IMR-90 (cell line): ENCODE measurements at regions not wholly inside any gene's neighbourhood (a gene's known extent, or its start where the extent isn't known, plus 50 kb on each side); places are given as distances from the start of the nearest gene placed in this dataset.

Experiments used
- ATAC-seq: fragments of 200-7000 bp; cut with Tn5 transposase; 2 replicates; pipeline ENCODE4 v1.9.1; 2020; ENCODE audit warnings: low read depth, mild to moderate bottlenecking, moderate library complexity
- BruUV-seq: library from RNA; stranded (reverse); fragments of 400-500 nt; replicated peaks from 2 replicates; lab custom pipeline; 2021; lab: Mats Ljungman, UMichigan
- CTCF ChIA-PET: fragments of 300-600 bp; formaldehyde crosslinking; extraction: SDS; loops from one replicate; lab custom pipeline; 2021; ENCODE audit warnings: antibody characterized with exemption; lab: Yijun Ruan, JAX
- POLR2A ChIA-PET: fragments of 300-600 bp; sonication (Branson Sonifier 250); formaldehyde crosslinking; loops from one replicate; lab custom pipeline; 2022; ENCODE audit warnings: antibody characterized with exemption; ENCODE audit not compliant: unreplicated experiment; lab: Charles Lee
- DNase-seq: peaks from one replicate; pipeline ENCODE4 v3.0.0; 2013
- H2AFZ ChIP-seq: replicated peaks from 2 replicates; pipeline ENCODE3; 2013; ENCODE audit warnings: low read length, mild to moderate bottlenecking; ENCODE audit not compliant: poor library complexity
- H2AK5ac ChIP-seq: 2 replicates; pipeline ENCODE4 v1.6.1; 2013; ENCODE audit warnings: low read depth, low read length, inconsistent platforms
- H2AK9ac ChIP-seq: replicated peaks from 2 replicates; pipeline ENCODE3; 2013; ENCODE audit warnings: mild to moderate bottlenecking, low read depth, low read length, moderate library complexity; ENCODE audit not compliant: poor library complexity
- H2BK120ac ChIP-seq: 2 replicates; pipeline ENCODE4 v1.6.1; 2013; ENCODE audit warnings: low read depth, low read length, inconsistent platforms
- H2BK15ac ChIP-seq: 3 replicates; pipeline ENCODE4 v1.6.1; 2013; ENCODE audit warnings: low read depth, low read length, inconsistent platforms
- H2BK20ac ChIP-seq: 2 replicates; pipeline ENCODE4 v1.6.1; 2013; ENCODE audit warnings: low read depth, mild to moderate bottlenecking, inconsistent platforms, low read length, moderate library complexity
- H2BK5ac ChIP-seq: 2 replicates; pipeline ENCODE4 v1.6.1; 2013; ENCODE audit warnings: mild to moderate bottlenecking, low read depth, low read length, inconsistent platforms; ENCODE audit not compliant: poor library complexity, severe bottlenecking
- H3K14ac ChIP-seq: replicated peaks from 2 replicates; pipeline ENCODE4 v1.6.1; 2013; ENCODE audit warnings: low read depth, low read length, inconsistent platforms
- H3K18ac ChIP-seq: 2 replicates; pipeline ENCODE4 v1.6.1; 2013; ENCODE audit warnings: low read depth, low read length, control low read depth
- H3K23ac ChIP-seq: 2 replicates; pipeline ENCODE4 v1.6.1; 2013; ENCODE audit warnings: low read depth, low read length, inconsistent platforms
- H3K27ac ChIP-seq: 2 replicates; pipeline ENCODE4 v1.5.1; 2013; ENCODE audit warnings: mild to moderate bottlenecking, control low read depth, low read length; ENCODE audit not compliant: insufficient read depth
- H3K27me3 ChIP-seq: 2 replicates; pipeline ENCODE4 v1.6.1; 2013; ENCODE audit warnings: low read length; ENCODE audit not compliant: control insufficient read depth, insufficient read depth
- H3K36me3 ChIP-seq: 2 replicates; pipeline ENCODE4 v1.6.1; 2013; ENCODE audit warnings: low read length, mixed read lengths; ENCODE audit not compliant: control insufficient read depth, insufficient read depth
- H3K4ac ChIP-seq: 2 replicates; pipeline ENCODE4 v1.6.1; 2013; ENCODE audit warnings: low read depth, low read length, inconsistent platforms
- H3K4me1 ChIP-seq: 2 replicates; pipeline ENCODE4 v1.6.1; 2013; ENCODE audit warnings: low read length, mixed read lengths; ENCODE audit not compliant: control insufficient read depth, insufficient read depth
- H3K4me2 ChIP-seq: 2 replicates; pipeline ENCODE4 v1.6.1; 2013; ENCODE audit warnings: low read depth, mild to moderate bottlenecking, control low read depth, low read length, moderate library complexity
- H3K4me3 ChIP-seq: 2 replicates; pipeline ENCODE4 v1.5.1; 2013; ENCODE audit warnings: low read depth, mild to moderate bottlenecking, control low read depth, low read length, moderate library complexity; ENCODE audit not compliant: insufficient read depth
- H3K56ac ChIP-seq: 2 replicates; pipeline ENCODE4 v1.6.1; 2013; ENCODE audit warnings: low read length, inconsistent platforms; ENCODE audit not compliant: insufficient read depth; ENCODE audit errors: extremely low read depth
- H3K79me1 ChIP-seq, 2 experiments: 2 replicates each; pipeline ENCODE4 v1.6.1; 2013; ENCODE audit warnings: low read length in 2 of 2, inconsistent platforms in 1 of 2, low read depth in 1 of 2
- H3K9ac ChIP-seq: 2 replicates; pipeline ENCODE4 v1.6.1; 2013; ENCODE audit warnings: low read depth, low read length, control low read depth
- H3K9me1 ChIP-seq: 2 replicates; pipeline ENCODE4 v1.6.1; 2013; ENCODE audit warnings: low read length, inconsistent platforms; ENCODE audit not compliant: insufficient read depth
- H3K9me3 ChIP-seq: 2 replicates; pipeline ENCODE4 v1.6.1; 2013; ENCODE audit warnings: low read length; ENCODE audit not compliant: control insufficient read depth, insufficient read depth
- H4K20me1 ChIP-seq: 2 replicates; pipeline ENCODE4 v1.6.1; 2013; ENCODE audit warnings: low read length, inconsistent platforms; ENCODE audit not compliant: insufficient read depth
- H4K5ac ChIP-seq: 2 replicates; pipeline ENCODE4 v1.6.1; 2013; ENCODE audit warnings: mild to moderate bottlenecking, low read depth, low read length, control low read depth
- H4K8ac ChIP-seq, 2 experiments: 2 replicates each; pipeline ENCODE4 v1.6.1; 2013; ENCODE audit warnings: low read depth in 2 of 2, low read length in 2 of 2, control low read depth in 1 of 2, inconsistent platforms in 1 of 2
- H4K91ac ChIP-seq: 2 replicates; pipeline ENCODE4 v1.6.1; 2013; ENCODE audit warnings: low read depth, low read length, inconsistent platforms; ENCODE audit not compliant: insufficient read depth
- BHLHE40 ChIP-seq: fragments of 150-350 bp; IDR thresholded peaks from 2 replicates; pipeline ENCODE4 v1.6.1; 2016; ENCODE audit warnings: mild to moderate bottlenecking, low read depth, low read length
- CTCF ChIP-seq: conservative IDR thresholded peaks from 2 replicates; pipeline ENCODE4 v1.5.1; 2012; ENCODE audit warnings: mild to moderate bottlenecking, low read depth, low read length, improper control_type of control experiment
- MAZ ChIP-seq: IDR thresholded peaks from 2 replicates; pipeline ENCODE4 v1.6.1; 2012; ENCODE audit warnings: low read depth, mild to moderate bottlenecking, low read length, improper control_type of control experiment, moderate library complexity, borderline replicate concordance
- MXI1 ChIP-seq: IDR thresholded peaks from 2 replicates; pipeline ENCODE4 v1.6.1; 2012; ENCODE audit warnings: low read depth, mild to moderate bottlenecking, low read length, moderate library complexity, borderline replicate concordance
- RCOR1 ChIP-seq: IDR thresholded peaks from 2 replicates; pipeline ENCODE4 v1.6.1; 2012; ENCODE audit warnings: mild to moderate bottlenecking, low read length, improper control_type of control experiment; ENCODE audit not compliant: insufficient replicate concordance
- RFX5 ChIP-seq: IDR thresholded peaks from 2 replicates; pipeline ENCODE4 v1.8.0; 2012; ENCODE audit warnings: low read depth, mild to moderate bottlenecking, low read length, moderate library complexity
- SMC3 ChIP-seq: fragments of 150-350 bp; IDR thresholded peaks from 2 replicates; pipeline ENCODE4 v1.6.1; 2016; ENCODE audit warnings: low read depth, mild to moderate bottlenecking, antibody characterized with exemption, low read length, moderate library complexity
- USF2 ChIP-seq: fragments of 150-350 bp; IDR thresholded peaks from 2 replicates; pipeline ENCODE4 v1.6.1; 2017; ENCODE audit warnings: mild to moderate bottlenecking, antibody characterized with exemption, low read length, low read depth
- WGBS, 2 experiments: methylation state at CpG; one replicate each; pipeline versions ENCODE4 v1.1.5 to v1.1.7; 2013; ENCODE audit warnings: missing lambda C conversion rate in 2 of 2; ENCODE audit not compliant: insufficient read length in 1 of 2; ENCODE audit errors: extremely low coverage in 2 of 2; 5-methylcytosine and 5-hydroxymethylcytosine counted together
- dilution Hi-C: fragments of 300-500 bp; cut with HindIII; formaldehyde crosslinking; loops from one replicate; pipeline ENCODE4 v1.14.3; 2018; ENCODE audit warnings: low sequenced_read_pairs; ENCODE audit not compliant: unreplicated experiment
- in situ Hi-C: fragments of 300-500 bp; cut with MboI; formaldehyde crosslinking; loops from 3 replicates; pipeline ENCODE4 v1.14.3; 2019; ENCODE audit warnings: low sequenced_read_pairs, inconsistent platforms, mixed read lengths
- intact Hi-C: fragments of 100-400 bp; cut with micrococcal nuclease; formaldehyde crosslinking; loops from 2 replicates; pipeline ENCODE4 v1.10.0; 2022
- TF ChIP-seq, protein P1 (sequence below): fragments of 150-350 bp; IDR thresholded peaks from 2 replicates; pipeline ENCODE4 v1.6.1; 2016; ENCODE audit warnings: low read depth, mild to moderate bottlenecking, low read length, moderate library complexity, borderline replicate concordance

DNA sequence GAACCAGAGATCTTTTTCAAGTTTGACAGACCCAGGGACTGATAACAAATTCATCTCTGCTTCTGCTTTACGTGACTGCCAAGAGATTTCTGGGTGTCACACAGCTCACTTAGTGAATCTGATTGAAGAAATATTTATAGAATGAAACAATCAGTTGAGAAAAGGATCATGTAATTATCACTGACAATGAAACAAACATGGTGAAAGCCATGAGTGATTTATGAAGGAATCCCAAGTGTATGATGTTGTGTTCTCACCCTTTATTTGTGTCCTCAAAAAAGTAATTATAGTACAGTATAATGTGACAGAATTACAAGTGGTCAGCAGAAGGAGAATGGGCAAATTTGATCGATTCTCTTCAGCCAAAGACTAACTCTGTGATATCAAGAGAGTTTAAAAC lies 177.3 kb downstream of the BMP4 start:
- Histone ChIP-seq H3K4me2 (no peak overlapping the region), H3K36me3 (no peaks in the 10 kb centered on the region), H3K4me1 (no peaks in the 10 kb centered on the region), H2AFZ (no peak overlapping the region), H4K20me1 (no peaks in the 10 kb centered on the region), H2BK15ac (no peak overlapping the region), H4K8ac (no peak overlapping the region), H3K27ac (no peak overlapping the region), H3K9me3 (no peaks in the 10 kb centered on the region), H3K9me1 (no peaks in the 10 kb centered on the region), H3K14ac (no peak overlapping the region), H3K4me3 (no peak overlapping the region), H3K18ac (no peak overlapping the region), H2AK9ac (no peak overlapping the region), H2BK20ac (no peak overlapping the region), H3K56ac (no peak overlapping the region), H2AK5ac (no peak overlapping the region), H3K27me3 (no peaks in the 10 kb centered on the region; the same call in 1 of the 2 replicates), H3K9ac (no peak overlapping the region), H3K23ac (no peak overlapping the region), H2BK120ac (no peak overlapping the region), H4K5ac (no peak overlapping the region), H3K4ac (no peak overlapping the region), H4K91ac (no peak overlapping the region), H3K79me1 (no peaks in the 10 kb centered on the region), H2BK5ac (no peak overlapping the region)
- no TSS peak for BruUV-seq
- CTCF ChIA-PET = no interaction called here
- POLR2A ChIA-PET = no interaction called here
- DNase-seq (no peak), ATAC-seq (no peak)
- in situ Hi-C loops (no loop called here), dilution Hi-C loops (no loop called here), intact Hi-C loops (no loop called here)
- no peak for TF ChIP-seq MXI1
- TF ChIP-seq, protein P1, sequence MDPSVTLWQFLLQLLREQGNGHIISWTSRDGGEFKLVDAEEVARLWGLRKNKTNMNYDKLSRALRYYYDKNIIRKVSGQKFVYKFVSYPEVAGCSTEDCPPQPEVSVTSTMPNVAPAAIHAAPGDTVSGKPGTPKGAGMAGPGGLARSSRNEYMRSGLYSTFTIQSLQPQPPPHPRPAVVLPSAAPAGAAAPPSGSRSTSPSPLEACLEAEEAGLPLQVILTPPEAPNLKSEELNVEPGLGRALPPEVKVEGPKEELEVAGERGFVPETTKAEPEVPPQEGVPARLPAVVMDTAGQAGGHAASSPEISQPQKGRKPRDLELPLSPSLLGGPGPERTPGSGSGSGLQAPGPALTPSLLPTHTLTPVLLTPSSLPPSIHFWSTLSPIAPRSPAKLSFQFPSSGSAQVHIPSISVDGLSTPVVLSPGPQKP = no peak
- no peak for TF ChIP-seq MAZ
- TF ChIP-seq BHLHE40 = no peak
- TF ChIP-seq RFX5 = no peak
- TF ChIP-seq CTCF = no peak
- no peak for TF ChIP-seq SMC3
- no peak for TF ChIP-seq RCOR1
- no peak for TF ChIP-seq USF2
- WGBS, 2 experiments = no CpG with 5 or more reads among the region's 2 CpGs
